Peyer's patch (tissue), 4 donors: ENCODE measurements at regions not wholly inside any gene's neighbourhood (a gene's known extent, or its start where the extent isn't known, plus 50 kb on each side); places are given as distances from the start of the nearest gene placed in this dataset.

ENCODE experiments used
- DNase-seq, 3 donors: peaks; one replicate each; pipeline ENCODE4 v3.0.0-alpha.2; 2017 to 2019
- H3K27ac ChIP-seq, 4 donors: fragments of 200-600 bp; sonication (generic); one replicate each; pipeline ENCODE4 v1.5.1; 2016 to 2019
- H3K27me3 ChIP-seq, 2 donors: fragments of 200-600 bp; sonication (generic); one replicate each; pipeline ENCODE4 v1.5.1; 2019
- H3K36me3 ChIP-seq, 3 donors: fragments of 200-600 bp; sonication (generic); one replicate each; pipeline ENCODE4 v1.5.1; 2016 to 2019
- H3K4me1 ChIP-seq, 4 donors: fragments of 200-600 bp; sonication (generic); one replicate each; pipeline ENCODE4 v1.5.1; 2016 to 2019
- H3K4me3 ChIP-seq, 4 donors: fragments of 200-600 bp; sonication (generic); 1 replicate in 3 of 4; 2 replicates in 1 of 4; pipeline ENCODE4 v1.5.1; 2016 to 2019; ENCODE audit warnings: mild to moderate bottlenecking in 1 of 4
- H3K9me3 ChIP-seq, 4 donors: fragments of 200-600 bp; sonication (generic); one replicate each; pipeline ENCODE4 v1.5.1; 2016 to 2019; ENCODE audit warnings: mild to moderate bottlenecking in 1 of 4
- CTCF ChIP-seq, 6 experiments: fragments of 450-650 bp in 4 of 6; fragments of 200-600 bp in 2 of 6; sonication (generic) in 1 of 6; IDR thresholded peaks; one replicate each; pipeline ENCODE4 v1.5.1; 2017 to 2019; ENCODE audit warnings: antibody characterized with exemption in 6 of 6, mild to moderate bottlenecking in 3 of 6, moderate library complexity in 1 of 6
- POLR2A ChIP-seq, 2 donors: fragments of 450-650 bp; IDR thresholded peaks; one replicate each; pipeline ENCODE4 v1.5.1; 2017; ENCODE audit warnings: antibody characterized with exemption in 2 of 2, mild to moderate bottlenecking in 2 of 2, moderate library complexity in 2 of 2

GRCh38 chr1:87201768-87202167, 126.9 kb upstream of the LMO4 start:
- no peaks in the 10 kb centered on the region for H3K36me3 ChIP-seq
- H3K27me3 ChIP-seq = no peaks in the 10 kb centered on the region
- H3K4me1 ChIP-seq = no peaks in the 10 kb centered on the region
- H3K9me3 ChIP-seq = no peaks in the 10 kb centered on the region
- TF ChIP-seq POLR2A (IDR thresholded peaks at IDR 0.05) (no peak), CTCF (IDR thresholded peaks at IDR 0.05) (no peak)
- no peak overlapping the region for H3K4me3 ChIP-seq
- no peak for DNase-seq
- no peak overlapping the region for H3K27ac ChIP-seq

- DNase-seq = no peak
- no peak for TF ChIP-seq POLR2A (IDR thresholded peaks at IDR 0.05)
- no peak for TF ChIP-seq CTCF (IDR thresholded peaks at IDR 0.05)
- H3K27ac ChIP-seq = no peak overlapping the region
- H3K4me3 ChIP-seq = no peak overlapping the region
- H3K9me3 ChIP-seq = no peaks in the 10 kb centered on the region
- H3K4me1 ChIP-seq = no peaks in the 10 kb centered on the region
- no peaks in the 10 kb centered on the region for H3K27me3 ChIP-seq
- H3K36me3 ChIP-seq = no peaks in the 10 kb centered on the region
Observed at GRCh38 chr1:87202451-87202850, 126.2 kb upstream of the LMO4 start.

GRCh38 chr1:87202922-87203655, 125.6 kb upstream of the LMO4 start:
- Histone ChIP-seq H3K36me3 (no peaks in the 10 kb centered on the region), H3K27me3 (no peaks in the 10 kb centered on the region), H3K27ac (no peak overlapping the region), H3K4me1 (no peaks in the 10 kb centered on the region), H3K9me3 (no peaks in the 10 kb centered on the region), H3K4me3 (no peak overlapping the region)
- no peak for DNase-seq
- TF ChIP-seq POLR2A (IDR thresholded peaks at IDR 0.05) (no peak), CTCF (IDR thresholded peaks at IDR 0.05) (no peak)

GRCh38 chr1:87203904-87204303, 124.8 kb upstream of the LMO4 start:
- Histone ChIP-seq H3K27ac (no peak overlapping the region), H3K27me3 (no peaks in the 10 kb centered on the region), H3K9me3 (no peaks in the 10 kb centered on the region), H3K4me3 (no peak overlapping the region), H3K4me1 (no peaks in the 10 kb centered on the region), H3K36me3 (no peaks in the 10 kb centered on the region)
- DNase-seq = no peak
- TF ChIP-seq CTCF (IDR thresholded peaks at IDR 0.05) = no peak
- TF ChIP-seq POLR2A (IDR thresholded peaks at IDR 0.05) = no peak

- Histone ChIP-seq H3K36me3 (no peaks in the 10 kb centered on the region), H3K27me3 (no peaks in the 10 kb centered on the region), H3K4me1 (no peaks in the 10 kb centered on the region), H3K9me3 (no peaks in the 10 kb centered on the region), H3K4me3 (no peak overlapping the region), H3K27ac (no peak overlapping the region)
- no peak for DNase-seq
- TF ChIP-seq POLR2A (IDR thresholded peaks at IDR 0.05) (no peak), CTCF (IDR thresholded peaks at IDR 0.05) (no peak)
Observed at GRCh38 chr1:87204441-87204840, 124.2 kb upstream of the LMO4 start.

- TF ChIP-seq CTCF (IDR thresholded peaks at IDR 0.05) = no peak
- TF ChIP-seq POLR2A (IDR thresholded peaks at IDR 0.05) = no peak
- H3K27ac ChIP-seq = no peak overlapping the region
- H3K36me3 ChIP-seq = no peaks in the 10 kb centered on the region
- H3K27me3 ChIP-seq = no peaks in the 10 kb centered on the region
- H3K4me3 ChIP-seq = no peak overlapping the region
- H3K9me3 ChIP-seq = no peaks in the 10 kb centered on the region
- DNase-seq = no peak
- H3K4me1 ChIP-seq = no peaks in the 10 kb centered on the region
Observed at GRCh38 chr1:87204921-87205320, 123.8 kb upstream of the LMO4 start.
